Breast epithelium (tissue), 4 donors: ENCODE measurements at regions not wholly inside any gene's neighbourhood (a gene's known extent, or its start where the extent isn't known, plus 50 kb on each side); places are given as distances from the start of the nearest gene placed in this dataset.
"Not testable (repeated sequence)": the region's sequence is repeated elsewhere in the genome, so short reads cannot be mapped to it uniquely, and the experiment has no call there.

Source experiments
- DNase-seq, 2 donors: peaks; one replicate each; pipeline ENCODE4 v3.0.0-alpha.2; 2019; ENCODE audit warnings: low spot score in 2 of 2
- H3K27ac ChIP-seq, 2 donors: fragments of 200-600 bp; sonication (generic) in 1 of 2; one replicate each; pipeline ENCODE4 v1.5.1; 2016 to 2019; ENCODE audit warnings: mild to moderate bottlenecking in 1 of 2
- H3K27me3 ChIP-seq, 2 donors: fragments of 200-600 bp; sonication (generic) in 1 of 2; one replicate each; pipeline versions ENCODE4 v1.5.1 to v1.6.0; 2017 to 2019; ENCODE audit warnings: control low read depth in 1 of 2, mild to moderate bottlenecking in 1 of 2
- H3K36me3 ChIP-seq: fragments of 200-600 bp; one replicate; pipeline ENCODE4 v1.5.1; 2019
- H3K4me1 ChIP-seq, 2 donors: fragments of 200-600 bp; sonication (generic); one replicate each; pipeline ENCODE4 v1.5.1; 2016 to 2019; ENCODE audit warnings: control low read depth in 1 of 2
- H3K4me3 ChIP-seq, 3 donors: fragments of 200-600 bp; sonication (generic); 1 replicate in 2 of 3; 2 replicates in 1 of 3; pipeline ENCODE4 v1.5.1; 2016 to 2019; ENCODE audit warnings: mild to moderate bottlenecking in 3 of 3, moderate library complexity in 2 of 3
- H3K9me3 ChIP-seq, 2 donors: fragments of 200-600 bp; sonication (generic) in 1 of 2; one replicate each; pipeline ENCODE4 v1.5.1; 2016 to 2019; ENCODE audit warnings: control low read depth in 1 of 2
- CTCF ChIP-seq, 3 donors: fragments of 450-650 bp; IDR thresholded peaks; one replicate each; pipeline ENCODE4 v1.5.1; 2016 to 2017; ENCODE audit warnings: antibody characterized with exemption in 3 of 3, mild to moderate bottlenecking in 3 of 3, moderate library complexity in 3 of 3
- POLR2A ChIP-seq: fragments of 450-650 bp; IDR thresholded peaks from one replicate; pipeline ENCODE4 v1.6.1; 2016; ENCODE audit warnings: antibody characterized with exemption, mild to moderate bottlenecking, moderate library complexity
- POLR2AphosphoS5 ChIP-seq, 3 donors: sonication (generic); formaldehyde crosslinking; IDR thresholded peaks; one replicate each; pipeline ENCODE4 v1.6.1; 2017; ENCODE audit warnings: antibody characterized with exemption in 3 of 3
- intact Hi-C: fragments of 100-400 bp; cut with DNase I; formaldehyde crosslinking; loops from one replicate; pipeline ENCODE4 v1.15.1; 2023; ENCODE audit warnings: low total_unique reads

DNA sequence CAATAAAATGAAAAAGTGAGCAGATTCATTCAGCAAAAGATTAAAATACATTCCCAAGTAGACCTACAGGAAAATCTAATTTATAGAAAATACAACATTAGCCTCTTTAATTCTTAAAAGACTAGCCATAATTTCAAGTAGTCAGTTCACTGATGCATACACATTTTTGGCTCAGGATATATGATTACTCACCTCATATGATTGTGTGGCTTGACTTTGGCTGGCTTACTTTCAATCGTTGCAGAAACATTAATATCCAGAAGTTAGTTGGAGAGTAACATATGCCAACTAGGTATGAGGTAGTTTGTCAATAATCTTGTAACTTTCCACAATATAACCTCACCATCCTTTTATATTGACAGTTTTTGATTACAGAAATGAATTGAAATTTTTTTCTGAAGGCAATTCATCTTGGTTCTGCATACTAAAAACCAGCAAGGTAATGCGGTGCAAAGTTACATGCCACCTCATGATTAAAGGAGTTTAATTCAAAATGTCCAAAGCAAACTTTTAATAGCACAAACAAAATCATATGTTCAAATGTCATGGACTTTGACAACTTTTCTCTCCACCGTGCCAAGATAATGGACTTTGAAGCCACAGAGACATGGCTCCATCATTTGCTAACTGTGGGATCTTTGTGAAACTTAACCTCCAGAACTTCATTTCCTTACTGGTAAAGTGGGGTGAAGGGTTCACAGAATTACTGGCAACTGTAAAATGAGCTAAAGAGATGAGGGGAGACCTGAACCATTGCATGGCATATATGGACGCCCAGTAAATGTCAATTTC is 76.6 kb upstream of the PAM start:
- H3K4me3 ChIP-seq: no peak overlapping the region
- DNase-seq: no peak
- H3K4me1 ChIP-seq: no peaks in the 10 kb centered on the region
- TF ChIP-seq POLR2A (no peak), CTCF (IDR thresholded peaks at IDR 0.05) (no peak)
- H3K36me3 ChIP-seq: no peaks in the 10 kb centered on the region
- no peaks in the 10 kb centered on the region for H3K9me3 ChIP-seq
- H3K27me3 ChIP-seq: no peaks in the 10 kb centered on the region
- intact Hi-C loops: no loop called here
- no peak overlapping the region for H3K27ac ChIP-seq

- Histone ChIP-seq H3K4me3 (no peak overlapping the region), H3K36me3 (no peaks in the 10 kb centered on the region), H3K27me3 (no peaks in the 10 kb centered on the region), H3K4me1 (no peaks in the 10 kb centered on the region), H3K9me3 (no peaks in the 10 kb centered on the region), H3K27ac (no peak overlapping the region)
- intact Hi-C loops: no loop called here
- peak in 1 of 2 donors; percentile 20 for DNase-seq
- TF ChIP-seq CTCF (IDR thresholded peaks at IDR 0.05): peak in 2 of 3 donors; percentile 44 to 72
- no peak for TF ChIP-seq POLR2AphosphoS5 (IDR thresholded peaks at IDR 0.05)
- TF ChIP-seq POLR2A: no peak
Observed at GRCh38 chr5:102681403-102681983, 73.6 kb upstream of the PAM start.

GRCh38 chr5:102682101-102682647 is 72.9 kb upstream of the PAM start:
- no peak for DNase-seq
- H3K27me3 ChIP-seq: no peaks in the 10 kb centered on the region
- no peak overlapping the region for H3K4me3 ChIP-seq
- no peaks in the 10 kb centered on the region for H3K36me3 ChIP-seq
- H3K9me3 ChIP-seq: no peaks in the 10 kb centered on the region
- no peaks in the 10 kb centered on the region for H3K4me1 ChIP-seq
- intact Hi-C loops: no loop called here
- TF ChIP-seq POLR2AphosphoS5 (IDR thresholded peaks at IDR 0.05): no peak
- no peak for TF ChIP-seq POLR2A
- TF ChIP-seq CTCF (IDR thresholded peaks at IDR 0.05): no peak
- H3K27ac ChIP-seq: no peak overlapping the region

- DNase-seq, H3K4me1 ChIP-seq, H3K4me3 ChIP-seq, intact Hi-C loops, H3K27ac ChIP-seq, H3K36me3 ChIP-seq, H3K27me3 ChIP-seq, H3K9me3 ChIP-seq: not testable (repeated sequence)
Observed at GRCh38 chr5:102688076-102688475, 67.0 kb upstream of the PAM start.

DNA sequence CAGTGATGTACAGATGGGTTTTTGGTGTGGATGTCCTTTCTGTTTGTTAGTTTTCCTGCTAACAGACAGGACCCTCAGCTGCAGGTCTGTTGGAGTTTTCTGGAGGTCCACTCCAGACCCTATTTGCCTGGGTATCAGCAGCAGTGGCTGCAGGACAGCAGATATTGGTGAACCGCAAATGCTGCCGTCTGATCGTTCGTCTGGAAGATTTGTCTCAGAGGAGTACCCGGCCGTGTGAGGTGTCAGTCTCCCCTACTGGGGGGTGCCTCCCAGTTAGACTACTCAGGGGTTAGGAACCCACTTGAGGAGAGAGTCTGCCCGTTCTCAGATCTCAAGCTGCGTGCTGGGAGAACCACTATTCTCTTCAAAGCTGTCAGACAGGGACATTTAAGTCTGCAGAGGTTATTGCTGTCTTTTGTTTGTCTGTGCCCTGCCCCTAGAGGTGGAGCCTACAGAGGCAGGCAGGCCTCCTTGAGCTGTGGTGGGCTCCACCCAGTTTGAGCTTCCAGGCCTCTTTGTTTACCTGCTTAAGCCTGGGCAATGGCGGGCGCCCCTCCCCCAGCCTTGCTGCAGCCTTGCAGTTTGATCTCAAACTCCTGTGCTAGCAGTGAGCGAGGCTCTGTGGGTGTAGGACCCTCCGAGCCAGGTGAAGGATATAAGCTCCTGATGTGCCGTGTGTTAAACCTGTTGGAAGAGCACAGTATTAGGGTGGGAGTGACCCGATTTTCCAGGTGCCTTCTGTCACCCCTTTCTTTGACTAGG is 66.3 kb upstream of the PAM start:
- intact Hi-C loops, H3K4me3 ChIP-seq, H3K36me3 ChIP-seq, H3K9me3 ChIP-seq, H3K4me1 ChIP-seq, DNase-seq, H3K27me3 ChIP-seq, H3K27ac ChIP-seq: not testable (repeated sequence)

GRCh38 chr5:102690910-102691309 is 64.2 kb upstream of the PAM start:
- Histone ChIP-seq H3K36me3 (no peaks in the 10 kb centered on the region), H3K4me3 (no peak overlapping the region), H3K9me3 (no peaks in the 10 kb centered on the region), H3K4me1 (no peaks in the 10 kb centered on the region), H3K27me3 (no peaks in the 10 kb centered on the region), H3K27ac (no peak overlapping the region)
- no peak for DNase-seq
- intact Hi-C loops: no loop called here
- no peak for TF ChIP-seq POLR2AphosphoS5 (IDR thresholded peaks at IDR 0.05)
- TF ChIP-seq POLR2A: no peak
